K562 (cell line): ENCODE measurements at regions not wholly inside any gene's neighbourhood (a gene's known extent, or its start where the extent isn't known, plus 50 kb on each side); places are given as distances from the start of the nearest gene placed in this dataset.

ENCODE experiments used
- ATF3 ChIP-seq, 2 experiments: fragments of 450-650 bp in 1 of 2; sonication (generic) in 1 of 2; formaldehyde crosslinking in 1 of 2; IDR thresholded peaks in 1 of 2; conservative IDR thresholded peaks in 1 of 2; 2 replicates each; pipeline versions ENCODE4 v1.6.1 to v1.8.1; 2016 to 2023; ENCODE audit warnings: mild to moderate bottlenecking in 2 of 2, moderate library complexity in 2 of 2, inconsistent platforms in 1 of 2, missing genetic modification reagents in 1 of 2
- CEBPB ChIP-seq: fragments of 450-650 bp; IDR thresholded peaks from 2 replicates; pipeline ENCODE4 v1.6.1; 2016; ENCODE audit warnings: missing genetic modification characterization, missing compliant biosample characterization
- CTCF ChIP-seq, 3 experiments: IDR thresholded peaks in 2 of 3; conservative IDR thresholded peaks in 1 of 3; 2 replicates each; pipeline ENCODE4 v1.5.1; 2011 to 2012; ENCODE audit warnings: low read length in 3 of 3, mild to moderate bottlenecking in 3 of 3, control low read depth in 2 of 3, improper control_type of control experiment in 1 of 3, inconsistent platforms in 1 of 3, low read depth in 1 of 3, mixed read lengths in 1 of 3, moderate library complexity in 1 of 3; ENCODE audit not compliant: insufficient read depth in 2 of 3
- E2F1 ChIP-seq: sonication (generic); formaldehyde crosslinking; IDR thresholded peaks from 2 replicates; pipeline ENCODE4 v1.8.1; 2023; ENCODE audit warnings: mild to moderate bottlenecking, missing genetic modification reagents, moderate library complexity
- FOXJ3 ChIP-seq: sonication (generic); formaldehyde crosslinking; IDR thresholded peaks from 2 replicates; pipeline ENCODE4 v1.4.0; 2020; ENCODE audit warnings: mild to moderate bottlenecking, missing genetic modification reagents
- GTF2F1 ChIP-seq: IDR thresholded peaks from 2 replicates; pipeline ENCODE4 v1.6.1; 2011; ENCODE audit warnings: low read depth, low read length, improper control_type of control experiment
- HMBOX1 ChIP-seq: sonication (generic); IDR thresholded peaks from 2 replicates; pipeline ENCODE4 v1.6.1; 2016
- KDM2B ChIP-seq: fragments of 250-450 bp; sonication (Bioruptor Pico); IDR thresholded peaks from 2 replicates; pipeline ENCODE4 v1.8.0; 2021; ENCODE audit warnings: mild to moderate bottlenecking, moderate library complexity
- MYC ChIP-seq, 2 experiments: fragments of 250-450 bp in 1 of 2; sonication (Bioruptor Pico) in 1 of 2; IDR thresholded peaks; 2 replicates each; pipeline versions ENCODE4 v1.5.1 to v1.6.1; 2012 to 2021; ENCODE audit warnings: low read depth in 2 of 2, borderline replicate concordance in 1 of 2, improper control_type of control experiment in 1 of 2, low read length in 1 of 2, mild to moderate bottlenecking in 1 of 2, moderate library complexity in 1 of 2
- NFYB ChIP-seq: IDR thresholded peaks from 2 replicates; pipeline ENCODE4 v1.6.1; 2011; ENCODE audit warnings: mild to moderate bottlenecking, moderate library complexity; ENCODE audit not compliant: insufficient read length; ENCODE audit errors: extremely low read depth
- RAD21 ChIP-seq, 2 experiments: fragments of 250-450 bp in 1 of 2; fragments of 450-650 bp in 1 of 2; sonication (Bioruptor Pico) in 1 of 2; formaldehyde crosslinking in 1 of 2; IDR thresholded peaks in 1 of 2; conservative IDR thresholded peaks in 1 of 2; 2 replicates each; pipeline versions ENCODE4 v1.4.0 to v1.8.0; 2020 to 2022; ENCODE audit warnings: mild to moderate bottlenecking in 2 of 2, moderate library complexity in 1 of 2
- SP2 ChIP-seq: IDR thresholded peaks from 2 replicates; pipeline ENCODE4 v1.6.1; 2011; ENCODE audit warnings: mild to moderate bottlenecking, low read depth, low read length, moderate library complexity; ENCODE audit not compliant: poor library complexity, severe bottlenecking; ENCODE audit errors: extremely low read depth
- STAT5A ChIP-seq: IDR thresholded peaks from 2 replicates; pipeline ENCODE4 v1.6.1; 2012; ENCODE audit warnings: low read length, inconsistent platforms, borderline replicate concordance
- TCF7L2 ChIP-seq: fragments of 150-350 bp; IDR thresholded peaks from 2 replicates; pipeline ENCODE4 v1.6.1; 2016; ENCODE audit warnings: low read depth, mild to moderate bottlenecking, low read length, moderate library complexity

GRCh38 chr4:108492816-108493595, 127.4 kb upstream of the RPL34 start:
- TF ChIP-seq ATF3 (IDR thresholded peaks at IDR 0.05): no peak
- TF ChIP-seq ATF3 (CRISPR knock-in tag; conservative IDR thresholded peaks at IDR 0.05): no peak
- peak; percentile 28 to 45 (median 42) for TF ChIP-seq CTCF (IDR thresholded peaks at IDR 0.05 in 2 of 3, conservative IDR thresholded peaks at IDR 0.05 in 1 of 3; ENCODE audit: insufficient read depth in 2 of 3, low read depth in 1 of 3, low read length in 3 of 3)
- peak in 1 of 2 experiments; percentile 60; a peak in 2 of 4 replicates for TF ChIP-seq RAD21 (CRISPR knock-in tag; conservative IDR thresholded peaks at IDR 0.05 in 1 of 2, IDR thresholded peaks at IDR 0.05 in 1 of 2)
- no peak for TF ChIP-seq KDM2B (CRISPR knock-in tag)
- no peak for TF ChIP-seq MYC (IDR thresholded peaks at IDR 0.05; ENCODE audit: low read depth, low read length)
- no peak for TF ChIP-seq MYC (CRISPR knock-in tag; IDR thresholded peaks at IDR 0.05; ENCODE audit: borderline replicate concordance, low read depth)
- TF ChIP-seq HMBOX1: no peak
- no peak for TF ChIP-seq NFYB
- TF ChIP-seq CEBPB (tag): no peak
- TF ChIP-seq GTF2F1: no peak
- no peak for TF ChIP-seq FOXJ3 (CRISPR knock-in tag)
- TF ChIP-seq TCF7L2: no peak
- no peak for TF ChIP-seq STAT5A
- TF ChIP-seq SP2: no peak
- no peak for TF ChIP-seq E2F1 (CRISPR knock-in tag)
